ENCODE measurements at regions not wholly inside any gene's neighbourhood (a gene's known extent, or its start where the extent isn't known, plus 50 kb on each side); places are given as distances from the start of the nearest gene placed in this dataset.

DNA sequence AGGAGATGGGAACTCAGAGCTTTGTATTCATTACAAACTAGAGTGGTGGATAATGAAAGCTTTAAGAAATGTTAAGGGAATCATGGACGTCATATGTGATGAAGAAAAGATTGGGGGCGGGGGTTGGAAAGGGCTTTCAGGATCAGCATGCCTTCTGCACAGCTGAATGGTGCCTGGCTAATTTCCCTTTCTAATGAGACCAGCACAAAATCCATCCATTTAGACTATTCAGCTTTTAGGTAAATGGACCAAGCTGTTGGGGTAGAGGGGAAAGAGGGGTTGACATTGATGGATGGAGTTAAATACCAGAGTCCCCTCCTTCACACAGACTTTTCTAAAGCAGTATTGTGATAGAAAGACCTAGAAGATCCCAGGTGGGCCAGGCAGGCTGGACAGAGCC, 737.9 kb upstream of the WWC1 start:
- TF ChIP-seq, protein P1, sequence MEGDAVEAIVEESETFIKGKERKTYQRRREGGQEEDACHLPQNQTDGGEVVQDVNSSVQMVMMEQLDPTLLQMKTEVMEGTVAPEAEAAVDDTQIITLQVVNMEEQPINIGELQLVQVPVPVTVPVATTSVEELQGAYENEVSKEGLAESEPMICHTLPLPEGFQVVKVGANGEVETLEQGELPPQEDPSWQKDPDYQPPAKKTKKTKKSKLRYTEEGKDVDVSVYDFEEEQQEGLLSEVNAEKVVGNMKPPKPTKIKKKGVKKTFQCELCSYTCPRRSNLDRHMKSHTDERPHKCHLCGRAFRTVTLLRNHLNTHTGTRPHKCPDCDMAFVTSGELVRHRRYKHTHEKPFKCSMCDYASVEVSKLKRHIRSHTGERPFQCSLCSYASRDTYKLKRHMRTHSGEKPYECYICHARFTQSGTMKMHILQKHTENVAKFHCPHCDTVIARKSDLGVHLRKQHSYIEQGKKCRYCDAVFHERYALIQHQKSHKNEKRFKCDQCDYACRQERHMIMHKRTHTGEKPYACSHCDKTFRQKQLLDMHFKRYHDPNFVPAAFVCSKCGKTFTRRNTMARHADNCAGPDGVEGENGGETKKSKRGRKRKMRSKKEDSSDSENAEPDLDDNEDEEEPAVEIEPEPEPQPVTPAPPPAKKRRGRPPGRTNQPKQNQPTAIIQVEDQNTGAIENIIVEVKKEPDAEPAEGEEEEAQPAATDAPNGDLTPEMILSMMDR (IDR thresholded peaks at IDR 0.05), result no peak
- TF ChIP-seq POLR2A (IDR thresholded peaks at IDR 0.05) (no peak), POLR2AphosphoS5 (IDR thresholded peaks at IDR 0.05) (no peak)

Data from transverse colon (tissue), 4 donors.